ENCODE measurements at regions not wholly inside any gene's neighbourhood (a gene's known extent, or its start where the extent isn't known, plus 50 kb on each side); places are given as distances from the start of the nearest gene placed in this dataset.

- H3K4me1 Mint-ChIP-seq (ENCODE audit: low read depth, unreplicated experiment), result no peaks in the 10 kb centered on the region
- H3K36me3 Mint-ChIP-seq (ENCODE audit: insufficient read depth, unreplicated experiment), result no peaks in the 10 kb centered on the region
- peaks cover 3% of the 10 kb centered on the region for H3K9me3 Mint-ChIP-seq (ENCODE audit: low read depth, unreplicated experiment)
- H3K27me3 Mint-ChIP-seq (ENCODE audit: unreplicated experiment), result no peaks in the 10 kb centered on the region
- no peak for TF ChIP-seq CTCF (IDR thresholded peaks at IDR 0.05; ENCODE audit: unreplicated experiment)
- intact Hi-C loops (cut with micrococcal nuclease; ENCODE audit: unreplicated experiment), result no loop called here
- BruUV-seq (replicated peaks), result no TSS peak
- CTCF ChIA-PET, result no interaction called here
- no peak overlapping the region for H3K4me3 Mint-ChIP-seq (ENCODE audit: low read depth, unreplicated experiment)
- H3K27ac Mint-ChIP-seq (ENCODE audit: unreplicated experiment), result no peak overlapping the region
- no peak for DNase-seq
Measured at GRCh38 chr10:124213899-124214510, 120.6 kb upstream of the CHST15 start.

GRCh38 chr10:124213471-124213870 is 120.1 kb upstream of the CHST15 start:
- no peak for TF ChIP-seq CTCF (IDR thresholded peaks at IDR 0.05; ENCODE audit: unreplicated experiment)
- Mint-ChIP-seq H3K27ac (ENCODE audit: unreplicated experiment) (no peak overlapping the region), H3K4me3 (ENCODE audit: low read depth, unreplicated experiment) (no peak overlapping the region), H3K9me3 (ENCODE audit: low read depth, unreplicated experiment) (peaks cover 3% of the 10 kb centered on the region), H3K4me1 (ENCODE audit: low read depth, unreplicated experiment) (no peaks in the 10 kb centered on the region), H3K36me3 (ENCODE audit: insufficient read depth, unreplicated experiment) (no peaks in the 10 kb centered on the region), H3K27me3 (ENCODE audit: unreplicated experiment) (no peaks in the 10 kb centered on the region)
- no TSS peak for BruUV-seq (replicated peaks)
- CTCF ChIA-PET, result no interaction called here
- DNase-seq, result no peak
- intact Hi-C loops (cut with micrococcal nuclease; ENCODE audit: unreplicated experiment), result no loop called here

GRCh38 chr10:124212702-124213101 is 119.3 kb upstream of the CHST15 start:
- no peak for DNase-seq
- CTCF ChIA-PET, result interaction anchor here (0.6 kb wide), 1 partner anchor 12 kb away, joined by 4 read pairs; no protein-coding TSS in a partner anchor
- BruUV-seq (replicated peaks), result no TSS peak
- intact Hi-C loops (cut with micrococcal nuclease; ENCODE audit: unreplicated experiment), result no loop called here
- Mint-ChIP-seq H3K27me3 (ENCODE audit: unreplicated experiment) (no peaks in the 10 kb centered on the region), H3K36me3 (ENCODE audit: insufficient read depth, unreplicated experiment) (no peaks in the 10 kb centered on the region), H3K9me3 (ENCODE audit: low read depth, unreplicated experiment) (peaks cover 3% of the 10 kb centered on the region), H3K4me1 (ENCODE audit: low read depth, unreplicated experiment) (no peaks in the 10 kb centered on the region), H3K4me3 (ENCODE audit: low read depth, unreplicated experiment) (no peak overlapping the region), H3K27ac (ENCODE audit: unreplicated experiment) (no peak overlapping the region)
- no peak for TF ChIP-seq CTCF (IDR thresholded peaks at IDR 0.05; ENCODE audit: unreplicated experiment)

GRCh38 chr10:124211921-124212320 is 118.5 kb upstream of the CHST15 start:
- DNase-seq, result no peak
- H3K36me3 Mint-ChIP-seq (ENCODE audit: insufficient read depth, unreplicated experiment), result no peaks in the 10 kb centered on the region
- no peaks in the 10 kb centered on the region for H3K27me3 Mint-ChIP-seq (ENCODE audit: unreplicated experiment)
- H3K27ac Mint-ChIP-seq (ENCODE audit: unreplicated experiment), result no peak overlapping the region
- peaks cover 3% of the 10 kb centered on the region for H3K9me3 Mint-ChIP-seq (ENCODE audit: low read depth, unreplicated experiment)
- TF ChIP-seq CTCF (IDR thresholded peaks at IDR 0.05; ENCODE audit: unreplicated experiment), result no peak
- no peak overlapping the region for H3K4me3 Mint-ChIP-seq (ENCODE audit: low read depth, unreplicated experiment)
- CTCF ChIA-PET, result no interaction called here
- BruUV-seq (replicated peaks), result no TSS peak
- H3K4me1 Mint-ChIP-seq (ENCODE audit: low read depth, unreplicated experiment), result no peaks in the 10 kb centered on the region
- intact Hi-C loops (cut with micrococcal nuclease; ENCODE audit: unreplicated experiment), result no loop called here

All from Calu3 (cell line).